B cell (primary cell): ENCODE measurements at regions not wholly inside any gene's neighbourhood (a gene's known extent, or its start where the extent isn't known, plus 50 kb on each side); places are given as distances from the start of the nearest gene placed in this dataset.

Source experiments
- ATAC-seq: fragments of 200-7000 bp; cut with Tn5 transposase; one replicate; pipeline ENCODE4 v1.10.0; 2021; ENCODE audit warnings: low read depth, mild to moderate bottlenecking, moderate number of reproducible peaks, moderate library complexity
- CTCF ChIA-PET: fragments of 350-600 bp; sonication (Branson Sonifier 250); formaldehyde crosslinking; loops from one replicate; lab custom pipeline; 2021; ENCODE audit warnings: antibody characterized with exemption, inconsistent platforms; lab: Charles Lee
- POLR2A ChIA-PET: fragments of 350-600 bp; sonication (Branson Sonifier 250); formaldehyde crosslinking; loops from one replicate; lab custom pipeline; 2021; ENCODE audit warnings: antibody characterized with exemption; lab: Charles Lee
- DNase-seq: peaks from one replicate; pipeline ENCODE4 v3.0.0; 2013
- H2AFZ ChIP-seq: 2 replicates; pipeline ENCODE4 v1.6.1; 2012; ENCODE audit warnings: mild to moderate bottlenecking, low read depth, low read length; ENCODE audit not compliant: insufficient read depth, poor library complexity, severe bottlenecking
- H3K27ac ChIP-seq, 2 donors: 1 replicate in 1 of 2; 2 replicates in 1 of 2; pipeline ENCODE4 v1.5.1; 2012 to 2013; ENCODE audit warnings: low read length in 2 of 2, mild to moderate bottlenecking in 2 of 2, moderate library complexity in 1 of 2
- H3K27me3 ChIP-seq, 4 experiments: fragments of 200-600 bp in 1 of 4; sonication (generic) in 1 of 4; replicated peaks in 1 of 4; 1 replicate in 2 of 4; 2 replicates in 2 of 4; pipeline versions ENCODE4 v1.6.1 to v1.7.0; 2013 to 2016; ENCODE audit warnings: low read length in 3 of 4, mild to moderate bottlenecking in 2 of 4, mixed read lengths in 1 of 4, moderate library complexity in 1 of 4; ENCODE audit not compliant: insufficient read depth in 4 of 4, control insufficient read depth in 3 of 4; ENCODE audit errors: control extremely low read depth in 1 of 4
- H3K36me3 ChIP-seq, 2 experiments: replicated peaks in 1 of 2; 1 replicate in 1 of 2; 2 replicates in 1 of 2; pipeline versions ENCODE4 v1.6.1 to v1.7.1; 2013; ENCODE audit warnings: low read length in 1 of 2; ENCODE audit not compliant: insufficient read depth in 2 of 2, control insufficient read depth in 1 of 2; ENCODE audit errors: control extremely low read depth in 1 of 2, extremely low read depth in 1 of 2
- H3K4me1 ChIP-seq, 2 donors: fragments of 200-600 bp in 1 of 2; sonication (generic) in 1 of 2; 1 replicate in 1 of 2; 2 replicates in 1 of 2; pipeline versions ENCODE4 v1.5.1 to v1.6.1; 2013 to 2017; ENCODE audit warnings: low read length in 2 of 2; ENCODE audit not compliant: control insufficient read depth in 2 of 2, insufficient read depth in 2 of 2
- H3K4me2 ChIP-seq: replicated peaks from 2 replicates; pipeline ENCODE3; 2012; ENCODE audit warnings: mild to moderate bottlenecking, low read depth, low read length; ENCODE audit not compliant: poor library complexity, severe bottlenecking
- H3K4me3 ChIP-seq, 5 experiments: fragments of 200-600 bp in 1 of 5; sonication (generic) in 1 of 5; 1 replicate in 3 of 5; 2 replicates in 2 of 5; pipeline versions ENCODE4 v1.5.1 to v1.7.0; 2011 to 2016; ENCODE audit warnings: low read length in 4 of 5, mild to moderate bottlenecking in 4 of 5, low read depth in 2 of 5, control low read depth in 1 of 5, moderate library complexity in 1 of 5; ENCODE audit not compliant: insufficient read depth in 1 of 5; ENCODE audit errors: control extremely low read depth in 1 of 5, extremely low read depth in 1 of 5
- H3K79me2 ChIP-seq: fragments of 200-600 bp; sonication (generic); one replicate; pipeline ENCODE4 v1.6.0; 2016; ENCODE audit warnings: low read length; ENCODE audit not compliant: control insufficient read depth, insufficient read depth
- H3K9ac ChIP-seq: fragments of 200-600 bp; sonication (generic); 2 replicates; pipeline ENCODE4 v1.6.1; 2017; ENCODE audit warnings: mild to moderate bottlenecking, low read length, moderate library complexity
- H3K9me3 ChIP-seq, 3 donors: one replicate each; pipeline versions ENCODE4 v1.6.1 to v1.7.1; 2013; ENCODE audit warnings: low read length in 2 of 3; ENCODE audit not compliant: control insufficient read depth in 2 of 3, insufficient read depth in 1 of 3; ENCODE audit errors: control extremely low read depth in 1 of 3
- H4K20me1 ChIP-seq: 2 replicates; pipeline ENCODE4 v1.6.0; 2012; ENCODE audit warnings: mild to moderate bottlenecking, low read length; ENCODE audit not compliant: insufficient read depth, control insufficient read depth, poor library complexity, severe bottlenecking
- H3K27ac Mint-ChIP-seq: one replicate; pipeline ENCODE4 v1.8.0; 2021; ENCODE audit warnings: mixed read lengths
- H3K27me3 Mint-ChIP-seq: one replicate; pipeline ENCODE4 v1.8.0; 2021; ENCODE audit warnings: mixed read lengths
- H3K4me1 Mint-ChIP-seq: one replicate; pipeline ENCODE4 v1.8.0; 2021; ENCODE audit warnings: mixed read lengths
- H3K4me3 Mint-ChIP-seq: one replicate; pipeline ENCODE4 v1.8.0; 2021; ENCODE audit warnings: mixed read lengths
- H3K9me3 Mint-ChIP-seq: one replicate; pipeline ENCODE4 v1.8.0; 2022; ENCODE audit warnings: mixed read lengths; ENCODE audit not compliant: insufficient read depth
- CTCF ChIP-seq: fragments of 200-600 bp; IDR thresholded peaks from one replicate; pipeline ENCODE4 v1.8.0; 2022; ENCODE audit warnings: antibody characterized with exemption, mild to moderate bottlenecking
- EZH2 ChIP-seq: IDR thresholded peaks from 2 replicates; pipeline ENCODE4 v1.6.1; 2012; ENCODE audit warnings: borderline replicate concordance, low read depth, mild to moderate bottlenecking, moderate library complexity, low read length; ENCODE audit not compliant: insufficient read depth, poor library complexity, severe bottlenecking
- WGBS: methylation state at CpG from one replicate; pipeline ENCODE4 v1.1.5; 2013; ENCODE audit warnings: missing lambda C conversion rate; ENCODE audit not compliant: insufficient coverage; 5-methylcytosine and 5-hydroxymethylcytosine counted together
- intact Hi-C: fragments of 100-400 bp; cut with micrococcal nuclease; formaldehyde crosslinking; loops from one replicate; pipeline ENCODE4 v1.10.0; 2022

DNA sequence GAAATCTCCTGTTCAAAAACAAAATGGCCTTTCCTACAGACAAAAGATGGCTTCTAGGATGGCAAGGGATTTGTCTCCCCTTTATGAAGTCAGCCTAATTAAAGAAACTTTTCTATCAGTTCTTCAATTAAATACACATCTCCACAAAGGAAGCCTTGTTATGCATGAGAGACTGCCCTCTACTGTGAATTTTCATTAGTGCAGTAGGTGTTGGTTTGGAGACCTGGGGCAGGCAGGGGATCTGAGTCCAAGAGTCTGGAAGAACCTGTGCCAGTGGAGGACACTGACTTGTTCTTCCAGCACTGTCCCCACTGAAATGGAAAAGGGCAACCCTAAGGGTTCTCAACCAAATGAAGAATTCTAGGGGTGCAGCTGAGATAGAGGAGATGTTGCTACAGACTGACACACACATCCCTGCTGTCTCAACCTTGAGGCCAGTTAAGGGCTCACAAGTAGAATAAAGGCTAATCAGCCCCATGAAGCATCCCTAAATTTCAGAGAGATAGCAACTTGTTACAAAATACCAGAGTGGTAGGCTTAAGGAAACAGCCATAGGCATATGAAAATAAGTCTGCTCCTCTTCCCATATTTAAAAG lies 174.0 kb upstream of the PRICKLE2 start:
- POLR2A ChIA-PET = no interaction called here
- ATAC-seq (no peak), DNase-seq (peak; percentile 45)
- no peak overlapping the region for H3K4me3 Mint-ChIP-seq
- Histone ChIP-seq H3K4me3 (no peak overlapping the region), H4K20me1 (no peaks in the 10 kb centered on the region), H3K4me2 (no peak overlapping the region), H2AFZ (no peak overlapping the region), H3K79me2 (no peaks in the 10 kb centered on the region), H3K27ac (no peak overlapping the region), H3K9ac (no peak overlapping the region), H3K4me1 (no peaks in the 10 kb centered on the region), H3K36me3 (no peaks in the 10 kb centered on the region), H3K9me3 (no peaks in the 10 kb centered on the region), H3K27me3 (no peaks in the 10 kb centered on the region)
- no peak overlapping the region for H3K27ac Mint-ChIP-seq
- CTCF ChIA-PET = interaction anchor here (1.3 to 1.6 kb wide), 2 partner anchors 369 kb away, joined by 7 to 10 read pairs; no protein-coding TSS in a partner anchor
- no peaks in the 10 kb centered on the region for H3K9me3 Mint-ChIP-seq
- intact Hi-C loops = no loop called here
- no peaks in the 10 kb centered on the region for H3K27me3 Mint-ChIP-seq
- TF ChIP-seq EZH2 (no peak), CTCF (peak; percentile 45)
- no peaks in the 10 kb centered on the region for H3K4me1 Mint-ChIP-seq

DNA sequence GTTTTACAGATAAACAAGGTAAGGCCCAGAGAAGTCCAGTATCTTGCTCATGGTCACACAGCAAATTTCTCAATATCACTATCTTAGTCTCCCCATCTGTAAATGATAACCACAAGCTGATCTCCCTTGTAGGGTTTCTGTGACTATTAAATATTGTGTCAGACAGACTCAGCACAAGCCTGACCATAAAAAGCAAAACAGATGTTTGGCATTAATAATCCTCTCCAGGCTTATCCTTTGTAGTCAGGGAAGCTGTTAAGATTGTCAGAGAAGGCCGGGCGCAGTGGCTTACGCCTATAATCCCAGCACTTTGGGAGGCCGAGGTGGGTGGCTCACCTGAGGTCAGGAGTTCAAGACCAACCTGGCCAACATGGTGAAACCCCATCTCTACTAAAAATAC lies 173.2 kb upstream of the PRICKLE2 start:
- Histone ChIP-seq H2AFZ (no peak overlapping the region), H3K4me2 (no peak overlapping the region), H3K9me3 (no peaks in the 10 kb centered on the region), H3K79me2 (no peaks in the 10 kb centered on the region), H3K27ac (no peak overlapping the region), H4K20me1 (no peaks in the 10 kb centered on the region), H3K36me3 (no peaks in the 10 kb centered on the region), H3K9ac (no peak overlapping the region), H3K4me3 (no peak overlapping the region), H3K27me3 (no peaks in the 10 kb centered on the region), H3K4me1 (no peaks in the 10 kb centered on the region)
- ChIA-PET CTCF (interaction anchor here (1.6 kb wide), 1 partner anchor 368 kb away, joined by 10 read pairs; no protein-coding TSS in a partner anchor), POLR2A (no interaction called here)
- DNase-seq (no peak), ATAC-seq (no peak)
- Mint-ChIP-seq H3K4me3 (no peak overlapping the region), H3K4me1 (no peaks in the 10 kb centered on the region), H3K9me3 (no peaks in the 10 kb centered on the region), H3K27me3 (no peaks in the 10 kb centered on the region), H3K27ac (no peak overlapping the region)
- intact Hi-C loops = no loop called here
- TF ChIP-seq EZH2 (no peak), CTCF (no peak)
- WGBS = no CpG with 5 or more reads among the region's 4 CpGs
